Chondrocyte (in vitro differentiated cells): ENCODE measurements at regions not wholly inside any gene's neighbourhood (a gene's known extent, or its start where the extent isn't known, plus 50 kb on each side); places are given as distances from the start of the nearest gene placed in this dataset.

Experiments used
- DNase-seq: peaks from one replicate; pipeline ENCODE4 v3.0.0; 2021; ENCODE audit warnings: mixed read lengths, low spot score
- H3K27ac Mint-ChIP-seq: one replicate; pipeline ENCODE4 v1.8.0; 2021; ENCODE audit warnings: mild to moderate bottlenecking, moderate library complexity, mixed read lengths; ENCODE audit not compliant: unreplicated experiment
- H3K27me3 Mint-ChIP-seq: 2 replicates; pipeline ENCODE4 v1.8.0; 2021; ENCODE audit warnings: low read depth, mixed read lengths
- H3K36me3 Mint-ChIP-seq: 2 replicates; pipeline ENCODE4 v1.8.0; 2021; ENCODE audit warnings: low read depth, mixed read lengths
- H3K4me1 Mint-ChIP-seq: 2 replicates; pipeline ENCODE4 v1.8.0; 2021; ENCODE audit warnings: low read depth, mild to moderate bottlenecking, mixed read lengths
- H3K4me3 Mint-ChIP-seq: one replicate; pipeline ENCODE4 v1.8.0; 2021; ENCODE audit warnings: mild to moderate bottlenecking, moderate library complexity, mixed read lengths; ENCODE audit not compliant: unreplicated experiment
- H3K9me3 Mint-ChIP-seq: 2 replicates; pipeline ENCODE4 v1.8.0; 2021; ENCODE audit warnings: low read depth, mixed read lengths
- CTCF ChIP-seq: fragments of 200-600 bp; sonication (generic); IDR thresholded peaks from 2 replicates; pipeline ENCODE4 v1.5.0; 2021; ENCODE audit warnings: antibody characterized with exemption, mild to moderate bottlenecking, moderate library complexity

DNA sequence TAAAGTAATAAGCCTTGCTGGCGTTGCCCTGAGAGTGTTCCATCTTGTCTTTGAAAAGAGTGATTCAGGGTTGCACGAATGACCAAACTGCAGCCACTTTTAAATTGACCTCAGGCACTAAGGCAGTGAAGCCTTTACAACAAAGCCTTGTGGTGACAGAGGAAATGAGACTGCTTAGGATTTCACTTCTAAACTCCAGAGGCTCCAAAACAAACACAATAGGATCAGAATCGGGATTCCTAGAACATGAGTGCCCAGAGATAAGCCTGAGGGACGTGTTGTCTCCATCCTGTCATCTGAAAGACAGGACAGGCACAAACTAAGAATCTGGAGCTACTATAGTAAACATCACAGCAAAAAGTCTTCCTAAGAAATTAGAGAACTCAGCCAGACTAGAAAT lies 405.2 kb downstream of the PPARGC1A start:
- no peak overlapping the region for H3K4me3 Mint-ChIP-seq
- TF ChIP-seq CTCF = no peak
- peaks cover 2% of the 10 kb centered on the region for H3K9me3 Mint-ChIP-seq
- no peak overlapping the region for H3K27ac Mint-ChIP-seq
- peaks cover 4% of the 10 kb centered on the region for H3K4me1 Mint-ChIP-seq
- no peak for DNase-seq
- no peaks in the 10 kb centered on the region for H3K36me3 Mint-ChIP-seq
- no peaks in the 10 kb centered on the region for H3K27me3 Mint-ChIP-seq

- Mint-ChIP-seq H3K4me1 (peaks cover 4% of the 10 kb centered on the region), H3K27me3 (no peaks in the 10 kb centered on the region), H3K4me3 (no peak overlapping the region)
Observed at GRCh38 chr4:23483320-23483960, 406.4 kb downstream of the PPARGC1A start.

DNA sequence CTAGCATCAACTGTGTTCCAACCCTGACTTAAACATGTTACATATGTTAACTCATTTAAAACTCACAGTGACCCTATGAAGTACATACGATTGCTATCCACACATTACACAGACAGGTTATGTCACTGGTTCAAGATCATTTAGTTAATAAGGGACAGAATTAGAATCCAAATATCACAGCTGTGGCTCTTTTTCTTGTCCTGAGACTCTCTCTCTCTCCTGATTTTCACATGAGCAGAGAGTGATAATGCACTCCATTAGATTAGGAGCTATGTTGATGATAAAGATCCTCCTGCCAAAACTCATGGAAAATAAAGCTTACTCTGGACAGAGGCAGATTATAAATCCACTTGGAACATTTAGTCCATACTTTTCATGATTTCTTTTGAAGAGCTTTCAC lies 408.3 kb downstream of the PPARGC1A start:
- Mint-ChIP-seq H3K27ac (no peak overlapping the region), H3K4me3 (no peak overlapping the region), H3K4me1 (peaks cover 4% of the 10 kb centered on the region), H3K36me3 (no peaks in the 10 kb centered on the region), H3K9me3 (no peaks in the 10 kb centered on the region), H3K27me3 (no peaks in the 10 kb centered on the region)
- DNase-seq = no peak
- TF ChIP-seq CTCF = no peak

More at GRCh38 chr4:23483320-23483960, 406.4 kb downstream of the PPARGC1A start:
- TF ChIP-seq CTCF = no peak
- Mint-ChIP-seq H3K36me3 (no peaks in the 10 kb centered on the region), H3K27ac (no peak overlapping the region), H3K9me3 (peaks cover 2% of the 10 kb centered on the region)
- no peak for DNase-seq

DNA sequence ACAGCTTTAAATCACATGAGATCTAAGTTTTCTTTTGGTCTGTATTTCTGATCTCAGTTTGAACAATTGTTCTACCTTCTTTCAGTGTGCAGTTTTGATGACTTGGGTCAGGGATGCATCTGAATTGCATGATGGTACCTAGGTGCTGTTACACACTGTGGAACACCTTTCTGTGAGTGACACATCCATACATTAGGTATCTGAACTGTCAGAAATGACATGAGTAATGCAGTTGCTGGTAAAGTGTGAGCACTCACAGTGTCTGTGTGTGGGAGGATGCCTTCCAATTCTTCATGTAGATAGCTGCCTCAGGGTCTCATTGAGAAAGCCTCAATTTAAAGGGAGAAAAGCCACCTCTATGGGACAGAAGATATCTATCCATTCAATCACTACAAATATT lies 411.9 kb downstream of the PPARGC1A start:
- H3K36me3 Mint-ChIP-seq = no peaks in the 10 kb centered on the region
- H3K27me3 Mint-ChIP-seq = no peaks in the 10 kb centered on the region
- no peak overlapping the region for H3K27ac Mint-ChIP-seq
- no peaks in the 10 kb centered on the region for H3K4me1 Mint-ChIP-seq
- H3K9me3 Mint-ChIP-seq = peaks cover 4% of the 10 kb centered on the region
- no peak for DNase-seq
- no peak overlapping the region for H3K4me3 Mint-ChIP-seq
- no peak for TF ChIP-seq CTCF

- DNase-seq = no peak
- no peaks in the 10 kb centered on the region for H3K4me1 Mint-ChIP-seq
- no peak overlapping the region for H3K4me3 Mint-ChIP-seq
- H3K9me3 Mint-ChIP-seq = peaks cover 13% of the 10 kb centered on the region
- TF ChIP-seq CTCF = no peak
- H3K27me3 Mint-ChIP-seq = no peaks in the 10 kb centered on the region
- no peaks in the 10 kb centered on the region for H3K36me3 Mint-ChIP-seq
- no peak overlapping the region for H3K27ac Mint-ChIP-seq
Observed at GRCh38 chr4:23476515-23477090, 413.2 kb downstream of the PPARGC1A start.
